A549 (cell line): ENCODE measurements at regions not wholly inside any gene's neighbourhood (a gene's known extent, or its start where the extent isn't known, plus 50 kb on each side); places are given as distances from the start of the nearest gene placed in this dataset.

Experiments used
- ATAC-seq, 2 experiments: fragments of 200-7000 bp in 1 of 2; fragments of >200 bp in 1 of 2; cut with Nextera tagmentation in 1 of 2; cut with Tn5 transposase in 1 of 2; 3 replicates each; pipeline versions ENCODE4 v1.8.0 to v1.9.1; 2018 to 2020; ENCODE audit warnings: mild to moderate bottlenecking in 1 of 2, moderate library complexity in 1 of 2
- CTCF ChIA-PET: fragments of 300-600 bp; sonication (Branson Sonifier 250); formaldehyde crosslinking; extraction: SDS; loops from one replicate; lab custom pipeline; 2021; ENCODE audit warnings: antibody characterized with exemption, inconsistent platforms; lab: Yijun Ruan, JAX
- POLR2A ChIA-PET: fragments of 350-600 bp; formaldehyde crosslinking; extraction: SDS; loops from one replicate; lab custom pipeline; 2021; ENCODE audit warnings: antibody characterized with exemption, inconsistent platforms; lab: Yijun Ruan, JAX
- DNase-seq, 2 experiments: peaks; one replicate each; pipeline versions ENCODE4 v3.0.0 to v3.0.0-alpha.2; 2011 to 2016; ENCODE audit warnings: low read depth in 1 of 2, low spot score in 1 of 2
- FAIRE-seq: peaks from 2 replicates; lab custom pipeline; 2011; peaks lifted over from hg19 to GRCh38; lab: Jason Lieb, UNC
- H3K27ac ChIP-seq, 2 experiments: fragments of >200 bp; sonication (Bioruptor Twin); formaldehyde crosslinking; 3 replicates each; pipeline ENCODE4 v1.5.1; 2016 to 2017
- H3K4me1 ChIP-seq: fragments of >200 bp; sonication (Bioruptor Twin); formaldehyde crosslinking; 3 replicates; pipeline ENCODE4 v1.6.1; 2016
- H3K4me2 ChIP-seq: fragments of >200 bp; sonication (Bioruptor Twin); formaldehyde crosslinking; 3 replicates; pipeline ENCODE4 v1.6.1; 2016
- H3K4me3 ChIP-seq: fragments of >200 bp; sonication (Bioruptor Twin); formaldehyde crosslinking; 3 replicates; pipeline ENCODE4 v1.5.1; 2016
- H3K9me3 ChIP-seq: fragments of >200 bp; sonication (Bioruptor Twin); formaldehyde crosslinking; 3 replicates; pipeline ENCODE4 v1.6.1; 2016
- ATOH8 ChIP-seq: fragments of 250-450 bp; sonication (Bioruptor Pico); IDR thresholded peaks from 2 replicates; pipeline ENCODE4 v1.5.0; 2020; ENCODE audit warnings: low read depth, mild to moderate bottlenecking, moderate library complexity
- BCL3 ChIP-seq: fragments of >200 bp; sonication (Bioruptor Twin); formaldehyde crosslinking; IDR thresholded peaks from 3 replicates; pipeline ENCODE4 v1.6.1; 2016
- CBX2 ChIP-seq: fragments of 200-600 bp; sonication (generic); IDR thresholded peaks from 2 replicates; pipeline ENCODE4 v1.6.1; 2016; ENCODE audit warnings: low read depth, mild to moderate bottlenecking, borderline replicate concordance
- CEBPB ChIP-seq, 2 experiments: fragments of >200 bp in 1 of 2; sonication (Bioruptor Twin) in 1 of 2; formaldehyde crosslinking in 1 of 2; IDR thresholded peaks; 2 replicates each; pipeline ENCODE4 v1.6.1; 2012 to 2016
- CTCF ChIP-seq: fragments of >200 bp; sonication (Bioruptor Twin); formaldehyde crosslinking; IDR thresholded peaks from 3 replicates; pipeline ENCODE4 v1.5.1; 2016
- E2F6 ChIP-seq: IDR thresholded peaks from 2 replicates; pipeline ENCODE4 v1.6.1; 2012; ENCODE audit warnings: low read depth, borderline replicate concordance
- EHF ChIP-seq: fragments of 250-450 bp; sonication (Bioruptor Pico); IDR thresholded peaks from 2 replicates; pipeline ENCODE4 v1.5.0; 2020; ENCODE audit warnings: mild to moderate bottlenecking
- ESRRA ChIP-seq: fragments of 150-350 bp; IDR thresholded peaks from 2 replicates; pipeline ENCODE4 v1.6.1; 2014; ENCODE audit warnings: mild to moderate bottlenecking, low read length, borderline replicate concordance
- FOSB ChIP-seq: fragments of 250-450 bp; sonication (Bioruptor Pico); IDR thresholded peaks from 2 replicates; pipeline ENCODE4 v1.5.0; 2020; ENCODE audit warnings: mild to moderate bottlenecking, moderate library complexity
- FOSL2 ChIP-seq, 2 experiments: fragments of 450-650 bp in 1 of 2; fragments of >200 bp in 1 of 2; sonication (Bioruptor Twin) in 1 of 2; formaldehyde crosslinking; IDR thresholded peaks; 2 replicates each; pipeline versions ENCODE4 v1.5.0 to v1.6.1; 2016 to 2020; ENCODE audit warnings: mild to moderate bottlenecking in 1 of 2, moderate library complexity in 1 of 2
- FOXS1 ChIP-seq: fragments of 250-450 bp; sonication (Bioruptor Pico); IDR thresholded peaks from 2 replicates; pipeline ENCODE4 v1.5.0; 2020; ENCODE audit warnings: mild to moderate bottlenecking, moderate library complexity
- HDAC2 ChIP-seq: fragments of 200-600 bp; sonication (generic); IDR thresholded peaks from 2 replicates; pipeline ENCODE4 v1.6.1; 2016
- HOXA7 ChIP-seq: fragments of 250-450 bp; sonication (Bioruptor Pico); IDR thresholded peaks from 2 replicates; pipeline ENCODE4 v1.5.0; 2020; ENCODE audit warnings: mild to moderate bottlenecking, moderate library complexity
- HOXB13 ChIP-seq: fragments of 250-450 bp; sonication (Bioruptor Pico); IDR thresholded peaks from 2 replicates; pipeline ENCODE4 v1.5.0; 2020; ENCODE audit warnings: low read depth, mild to moderate bottlenecking, moderate library complexity
- HOXB5 ChIP-seq: fragments of 250-450 bp; sonication (Bioruptor Pico); IDR thresholded peaks from 2 replicates; pipeline ENCODE4 v1.5.0; 2020; ENCODE audit warnings: mild to moderate bottlenecking, moderate library complexity
- KDM1A ChIP-seq: fragments of 200-600 bp; sonication (generic); IDR thresholded peaks from 2 replicates; pipeline ENCODE4 v1.6.1; 2016; ENCODE audit warnings: low read depth, mild to moderate bottlenecking
- MAZ ChIP-seq: fragments of 150-350 bp; IDR thresholded peaks from 2 replicates; pipeline ENCODE4 v1.6.1; 2014; ENCODE audit warnings: antibody characterized with exemption, low read depth, low read length, borderline replicate concordance
- MYC ChIP-seq: IDR thresholded peaks from 2 replicates; pipeline ENCODE4 v1.6.1; 2012; ENCODE audit warnings: mild to moderate bottlenecking, inconsistent platforms, low read length, improper control_type of control experiment, borderline replicate concordance
- NFE2L2 ChIP-seq: fragments of 150-350 bp; conservative IDR thresholded peaks from 2 replicates; pipeline ENCODE4 v1.6.1; 2014; ENCODE audit warnings: low read length
- NR3C1 ChIP-seq: fragments of >200 bp; sonication (Bioruptor Twin); formaldehyde crosslinking; IDR thresholded peaks from 3 replicates; pipeline ENCODE4 v1.6.1; 2017
- PHF8 ChIP-seq: fragments of 200-600 bp; sonication (generic); IDR thresholded peaks from 2 replicates; pipeline ENCODE4 v1.6.1; 2016; ENCODE audit warnings: low read depth, mild to moderate bottlenecking, antibody characterized with exemption, moderate library complexity, borderline replicate concordance
- RAD21 ChIP-seq, 2 experiments: fragments of >200 bp in 1 of 2; sonication (Bioruptor Twin) in 1 of 2; formaldehyde crosslinking in 1 of 2; IDR thresholded peaks in 1 of 2; conservative IDR thresholded peaks in 1 of 2; 2 replicates in 1 of 2; 3 replicates in 1 of 2; pipeline ENCODE4 v1.6.1; 2012 to 2018; ENCODE audit warnings: inconsistent platforms in 1 of 2
- RFX5 ChIP-seq: fragments of 450-650 bp; IDR thresholded peaks from 2 replicates; pipeline ENCODE4 v1.7.1; 2014; ENCODE audit warnings: antibody characterized with exemption, mild to moderate bottlenecking, moderate library complexity
- SREBF2 ChIP-seq: fragments of 450-650 bp; IDR thresholded peaks from 2 replicates; pipeline ENCODE4 v1.6.1; 2014; ENCODE audit warnings: mild to moderate bottlenecking, moderate library complexity
- USF2 ChIP-seq: fragments of 450-650 bp; IDR thresholded peaks from 2 replicates; pipeline ENCODE4 v1.6.1; 2014; ENCODE audit warnings: antibody characterized with exemption
- WGBS: methylation state at CpG from one replicate; pipeline ENCODE4 v1.1.6; 2017; ENCODE audit errors: missing lambda C conversion rate; 5-methylcytosine and 5-hydroxymethylcytosine counted together

- TF ChIP-seq MAZ (no peak), RFX5 (no peak), CTCF (no peak), NR3C1 (no peak), KDM1A (no peak)
- no peaks in the 10 kb centered on the region for H3K9me3 ChIP-seq
- H3K27ac ChIP-seq = no peak overlapping the region
- H3K4me3 ChIP-seq = no peak overlapping the region
- no peaks in the 10 kb centered on the region for H3K4me1 ChIP-seq
- ChIA-PET CTCF (interaction anchor here (0.7 to 1.6 kb wide), 4 partner anchors 11 to 46 kb away, joined by 3 to 6 read pairs (median 3); no protein-coding TSS in a partner anchor), POLR2A (no interaction called here)
- WGBS = 12% methylated on average over 4 of the region's 4 CpGs
- no peak for FAIRE-seq
- no peak for ATAC-seq
- H3K4me2 ChIP-seq = no peak overlapping the region
- no peak for DNase-seq
Measured at GRCh38 chr2:60628615-60629304, 75.3 kb upstream of the BCL11A start.

- no peak overlapping the region for H3K4me2 ChIP-seq
- H3K9me3 ChIP-seq = no peaks in the 10 kb centered on the region
- WGBS = 0% methylated on average over 3 of the region's 3 CpGs
- no peaks in the 10 kb centered on the region for H3K4me1 ChIP-seq
- DNase-seq (no peak), FAIRE-seq (no peak), ATAC-seq (no peak)
- POLR2A ChIA-PET = no interaction called here
- CTCF ChIA-PET = interaction anchor here (0.7 to 1.6 kb wide), 3 partner anchors 13 to 45 kb away, joined by 3 to 6 read pairs (median 3); no protein-coding TSS in a partner anchor
- no peak overlapping the region for H3K4me3 ChIP-seq
- TF ChIP-seq ATOH8 (CRISPR knock-in tag) = no peak
- TF ChIP-seq MYC = no peak
- TF ChIP-seq FOSL2 (IDR thresholded peaks at IDR 0.05) = no peak
- TF ChIP-seq FOSL2 (CRISPR knock-in tag; IDR thresholded peaks at IDR 0.05) = no peak
- TF ChIP-seq NR3C1 = no peak
- TF ChIP-seq SREBF2 = no peak
- no peak for TF ChIP-seq HOXA7 (CRISPR knock-in tag)
- no peak for TF ChIP-seq FOSB (CRISPR knock-in tag)
- TF ChIP-seq HOXB13 (CRISPR knock-in tag) = no peak
- TF ChIP-seq EHF (CRISPR knock-in tag) = no peak
- no peak for TF ChIP-seq KDM1A
- TF ChIP-seq PHF8 = no peak
- no peak overlapping the region for H3K27ac ChIP-seq
Measured at GRCh38 chr2:60629305-60629662, 75.8 kb upstream of the BCL11A start.

GRCh38 chr2:60629801-60630385, 76.4 kb upstream of the BCL11A start:
- POLR2A ChIA-PET = no interaction called here
- CTCF ChIA-PET = no interaction called here
- H3K4me1 ChIP-seq = no peaks in the 10 kb centered on the region
- no peak overlapping the region for H3K27ac ChIP-seq
- H3K4me3 ChIP-seq = no peak overlapping the region
- no peak overlapping the region for H3K4me2 ChIP-seq
- WGBS = 6% methylated on average over 4 of the region's 4 CpGs
- DNase-seq = no peak
- no peaks in the 10 kb centered on the region for H3K9me3 ChIP-seq
- no peak for ATAC-seq
- FAIRE-seq = no peak
- TF ChIP-seq RFX5 = no peak
- no peak for TF ChIP-seq ESRRA
- no peak for TF ChIP-seq FOXS1
- TF ChIP-seq HOXB5 (CRISPR knock-in tag) = no peak
- TF ChIP-seq E2F6 = no peak
- no peak for TF ChIP-seq CBX2
- no peak for TF ChIP-seq MAZ
- no peak for TF ChIP-seq CTCF
- no peak for TF ChIP-seq HDAC2
- TF ChIP-seq MYC = no peak
- no peak for TF ChIP-seq CEBPB (IDR thresholded peaks at IDR 0.05)
- TF ChIP-seq NFE2L2 = no peak
- no peak for TF ChIP-seq BCL3
- TF ChIP-seq RAD21 (conservative IDR thresholded peaks at IDR 0.05 in 1 of 2, IDR thresholded peaks at IDR 0.05 in 1 of 2) = no peak
- no peak for TF ChIP-seq USF2
